ENCODE measurements at regions not wholly inside any gene's neighbourhood (a gene's known extent, or its start where the extent isn't known, plus 50 kb on each side); places are given as distances from the start of the nearest gene placed in this dataset.

DNA sequence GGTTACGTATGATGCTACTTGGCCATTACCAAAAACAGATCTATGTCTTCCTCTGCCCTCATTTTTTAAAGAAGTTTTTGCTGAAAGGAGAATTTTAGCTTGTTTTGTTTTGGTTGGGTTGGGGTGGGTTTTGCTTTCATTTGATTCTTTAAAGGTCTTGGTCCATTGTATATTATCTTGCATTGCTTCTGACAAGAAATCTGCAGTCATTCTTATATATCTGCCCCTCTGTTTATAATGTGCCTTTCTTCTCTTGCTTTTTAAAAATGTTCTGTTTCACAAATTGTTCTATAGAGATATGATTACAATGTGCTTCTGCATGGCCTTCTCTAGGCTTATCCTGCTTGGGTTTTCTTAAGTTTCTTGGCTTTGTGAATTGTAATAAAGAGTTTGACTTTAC is 660.6 kb downstream of the RNF144A start:
- Histone ChIP-seq H3K27me3 (replicated peaks; ENCODE audit: insufficient read depth, low read length) (no peaks in the 10 kb centered on the region), H4K20me1 (ENCODE audit: insufficient read depth, low read length) (no peaks in the 10 kb centered on the region), H3K4me3 (ENCODE audit: low read length) (no peak overlapping the region), H3K9me2 (replicated peaks; ENCODE audit: insufficient read depth, low read length) (no peaks in the 10 kb centered on the region), H3K36me3 (replicated peaks; ENCODE audit: insufficient read depth, low read length) (no peaks in the 10 kb centered on the region), H3K27ac (ENCODE audit: low read length) (no peak overlapping the region), H3K4me2 (ENCODE audit: low read depth, low read length) (no peak overlapping the region), H3K9ac (ENCODE audit: low read length) (no peak overlapping the region), H3F3A (ENCODE audit: insufficient read depth, low read length) (no peaks in the 10 kb centered on the region), H2AFZ (ENCODE audit: low read length) (no peak overlapping the region), H3K79me2 (ENCODE audit: low read length) (no peaks in the 10 kb centered on the region), H3K9me3 (replicated peaks; ENCODE audit: insufficient read depth, low read length) (no peaks in the 10 kb centered on the region; the same call in 1 of the 2 replicates), H3K4me1 (ENCODE audit: low read length) (no peaks in the 10 kb centered on the region)
- no peak for DNase-seq
- TF ChIP-seq, protein P1, sequence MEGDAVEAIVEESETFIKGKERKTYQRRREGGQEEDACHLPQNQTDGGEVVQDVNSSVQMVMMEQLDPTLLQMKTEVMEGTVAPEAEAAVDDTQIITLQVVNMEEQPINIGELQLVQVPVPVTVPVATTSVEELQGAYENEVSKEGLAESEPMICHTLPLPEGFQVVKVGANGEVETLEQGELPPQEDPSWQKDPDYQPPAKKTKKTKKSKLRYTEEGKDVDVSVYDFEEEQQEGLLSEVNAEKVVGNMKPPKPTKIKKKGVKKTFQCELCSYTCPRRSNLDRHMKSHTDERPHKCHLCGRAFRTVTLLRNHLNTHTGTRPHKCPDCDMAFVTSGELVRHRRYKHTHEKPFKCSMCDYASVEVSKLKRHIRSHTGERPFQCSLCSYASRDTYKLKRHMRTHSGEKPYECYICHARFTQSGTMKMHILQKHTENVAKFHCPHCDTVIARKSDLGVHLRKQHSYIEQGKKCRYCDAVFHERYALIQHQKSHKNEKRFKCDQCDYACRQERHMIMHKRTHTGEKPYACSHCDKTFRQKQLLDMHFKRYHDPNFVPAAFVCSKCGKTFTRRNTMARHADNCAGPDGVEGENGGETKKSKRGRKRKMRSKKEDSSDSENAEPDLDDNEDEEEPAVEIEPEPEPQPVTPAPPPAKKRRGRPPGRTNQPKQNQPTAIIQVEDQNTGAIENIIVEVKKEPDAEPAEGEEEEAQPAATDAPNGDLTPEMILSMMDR (IDR thresholded peaks at IDR 0.05; ENCODE audit: low read length) = no peak
- TF ChIP-seq EZH2phosphoT487 (IDR thresholded peaks at IDR 0.05; ENCODE audit: low read length) (no peak), EZH2 (optimal IDR thresholded peaks at IDR 0.05; ENCODE audit: low read depth, low read length) (no peak)

DNA sequence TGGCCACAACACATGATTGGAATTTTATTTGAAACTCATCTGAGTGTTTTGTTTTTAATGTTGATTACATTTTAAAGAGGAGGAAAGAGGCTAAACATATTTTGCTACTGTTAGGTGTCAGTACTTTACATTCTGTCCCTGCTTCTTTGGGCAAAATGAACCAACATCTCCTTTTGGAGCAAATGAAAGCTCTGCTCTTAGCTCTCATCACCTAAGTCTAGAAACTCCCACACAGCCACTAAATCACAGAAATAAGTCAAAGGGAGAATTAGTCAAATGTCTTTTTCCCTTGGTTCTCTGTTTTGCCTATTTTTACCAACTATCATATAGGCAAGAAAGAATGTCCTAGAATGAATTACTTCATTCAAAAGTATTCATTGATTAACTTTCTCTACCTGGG is 666.8 kb downstream of the RNF144A start:
- Histone ChIP-seq H2AFZ (ENCODE audit: low read length) (no peak overlapping the region), H4K20me1 (ENCODE audit: insufficient read depth, low read length) (no peaks in the 10 kb centered on the region), H3F3A (ENCODE audit: insufficient read depth, low read length) (no peaks in the 10 kb centered on the region), H3K4me3 (ENCODE audit: low read length) (no peak overlapping the region), H3K79me2 (ENCODE audit: low read length) (no peaks in the 10 kb centered on the region), H3K9me2 (replicated peaks; ENCODE audit: insufficient read depth, low read length) (no peaks in the 10 kb centered on the region), H3K27me3 (replicated peaks; ENCODE audit: insufficient read depth, low read length) (no peaks in the 10 kb centered on the region), H3K4me2 (ENCODE audit: low read depth, low read length) (no peak overlapping the region), H3K9me3 (replicated peaks; ENCODE audit: insufficient read depth, low read length) (no peaks in the 10 kb centered on the region), H3K4me1 (ENCODE audit: low read length) (no peaks in the 10 kb centered on the region), H3K27ac (ENCODE audit: low read length) (no peak overlapping the region), H3K9ac (ENCODE audit: low read length) (no peak overlapping the region), H3K36me3 (replicated peaks; ENCODE audit: insufficient read depth, low read length) (no peaks in the 10 kb centered on the region)
- TF ChIP-seq, protein P1 (IDR thresholded peaks at IDR 0.05; ENCODE audit: low read length) = no peak
- TF ChIP-seq EZH2phosphoT487 (IDR thresholded peaks at IDR 0.05; ENCODE audit: low read length) (no peak), EZH2 (optimal IDR thresholded peaks at IDR 0.05; ENCODE audit: low read depth, low read length) (no peak)
- no peak for DNase-seq

DNA sequence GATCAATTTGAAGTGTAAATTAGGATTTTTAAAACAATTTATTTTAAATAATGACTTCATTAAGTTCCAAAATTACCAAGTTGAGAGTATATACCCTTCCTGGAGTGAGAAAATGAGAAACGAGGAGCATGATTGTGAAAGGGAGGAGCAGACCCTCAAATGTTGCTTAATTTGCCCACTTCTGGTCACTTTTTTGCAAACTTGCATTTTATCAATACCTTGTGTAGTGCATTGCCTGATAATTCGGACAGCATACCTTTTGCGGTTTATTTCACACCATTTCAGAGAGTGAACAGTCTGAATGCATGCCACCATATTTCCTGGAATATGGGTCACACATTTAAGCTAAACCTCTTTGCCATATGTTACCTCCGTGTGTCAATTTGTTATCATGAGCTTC is 669.7 kb downstream of the RNF144A start:
- H3K9me3 ChIP-seq (replicated peaks; ENCODE audit: insufficient read depth, low read length) = no peaks in the 10 kb centered on the region
- H3K4me2 ChIP-seq (ENCODE audit: low read depth, low read length) = no peak overlapping the region
- no peak overlapping the region for H3K27ac ChIP-seq (ENCODE audit: low read length)
- H3K36me3 ChIP-seq (replicated peaks; ENCODE audit: insufficient read depth, low read length) = no peaks in the 10 kb centered on the region
- no peaks in the 10 kb centered on the region for H3K4me1 ChIP-seq (ENCODE audit: low read length)
- H3K9ac ChIP-seq (ENCODE audit: low read length) = no peak overlapping the region
- TF ChIP-seq EZH2phosphoT487 (IDR thresholded peaks at IDR 0.05; ENCODE audit: low read length) (no peak), EZH2 (optimal IDR thresholded peaks at IDR 0.05; ENCODE audit: low read depth, low read length) (no peak)
- TF ChIP-seq, protein P1 (IDR thresholded peaks at IDR 0.05; ENCODE audit: low read length) = no peak
- H3K27me3 ChIP-seq (replicated peaks; ENCODE audit: insufficient read depth, low read length) = no peaks in the 10 kb centered on the region
- DNase-seq = no peak
- no peaks in the 10 kb centered on the region for H3K9me2 ChIP-seq (replicated peaks; ENCODE audit: insufficient read depth, low read length)
- H4K20me1 ChIP-seq (ENCODE audit: insufficient read depth, low read length) = no peaks in the 10 kb centered on the region
- H3K4me3 ChIP-seq (ENCODE audit: low read length) = no peak overlapping the region
- no peak overlapping the region for H2AFZ ChIP-seq (ENCODE audit: low read length)
- H3K79me2 ChIP-seq (ENCODE audit: low read length) = no peaks in the 10 kb centered on the region
- H3F3A ChIP-seq (ENCODE audit: insufficient read depth, low read length) = no peaks in the 10 kb centered on the region
